WTC11 (cell line): ENCODE measurements at regions not wholly inside any gene's neighbourhood (a gene's known extent, or its start where the extent isn't known, plus 50 kb on each side); places are given as distances from the start of the nearest gene placed in this dataset.

Experiments
- ATAC-seq: fragments of 200-7000 bp; cut with Tn5 transposase; 2 replicates; pipeline ENCODE4 v1.10.0; 2021; ENCODE audit warnings: mild to moderate bottlenecking, moderate library complexity
- CTCF ChIA-PET: fragments of 300-600 bp; sonication (Branson Sonifier 250); formaldehyde crosslinking; loops from one replicate; lab custom pipeline; 2021; ENCODE audit warnings: antibody characterized with exemption; lab: Charles Lee
- POLR2A ChIA-PET: fragments of 350-600 bp; sonication (Branson Sonifier 250); formaldehyde crosslinking; loops from one replicate; lab custom pipeline; 2021; ENCODE audit warnings: antibody characterized with exemption; lab: Charles Lee
- DNase-seq: peaks from one replicate; pipeline ENCODE4 v3.0.0; 2021; ENCODE audit warnings: low spot score
- H3K27ac Mint-ChIP-seq: 2 replicates; pipeline ENCODE4 v1.8.0; 2021; ENCODE audit warnings: mixed read lengths
- H3K27me3 Mint-ChIP-seq: 2 replicates; pipeline ENCODE4 v1.8.0; 2021; ENCODE audit warnings: low read depth, mild to moderate bottlenecking, moderate library complexity, mixed read lengths
- H3K36me3 Mint-ChIP-seq: 2 replicates; pipeline ENCODE4 v1.8.0; 2021; ENCODE audit warnings: mixed read lengths
- H3K4me1 Mint-ChIP-seq: 2 replicates; pipeline ENCODE4 v1.8.0; 2022; ENCODE audit warnings: mixed read lengths
- H3K4me3 Mint-ChIP-seq: 2 replicates; pipeline ENCODE4 v1.8.0; 2021; ENCODE audit warnings: mild to moderate bottlenecking, moderate library complexity, mixed read lengths
- H3K9me3 Mint-ChIP-seq: 2 replicates; pipeline ENCODE4 v1.8.0; 2021; ENCODE audit warnings: mixed read lengths
- CBFB ChIP-seq: sonication (generic); formaldehyde crosslinking; IDR thresholded peaks from 2 replicates; pipeline ENCODE4 v1.8.1; 2022; ENCODE audit warnings: mild to moderate bottlenecking, low read depth, missing genetic modification reagents
- CREB1 ChIP-seq: sonication (generic); formaldehyde crosslinking; IDR thresholded peaks from 2 replicates; pipeline ENCODE4 v1.8.0; 2023; ENCODE audit warnings: mild to moderate bottlenecking, missing genetic modification reagents
- CREM ChIP-seq: sonication (generic); formaldehyde crosslinking; IDR thresholded peaks from 2 replicates; pipeline ENCODE4 v1.8.1; 2022; ENCODE audit warnings: mild to moderate bottlenecking, missing genetic modification reagents, moderate library complexity
- ETV6 ChIP-seq: sonication (generic); formaldehyde crosslinking; IDR thresholded peaks from 2 replicates; pipeline ENCODE4 v1.8.1; 2022; ENCODE audit warnings: mild to moderate bottlenecking, missing genetic modification reagents
- FOXJ3 ChIP-seq: sonication (generic); formaldehyde crosslinking; IDR thresholded peaks from 2 replicates; pipeline ENCODE4 v1.9.0; 2021; ENCODE audit warnings: missing genetic modification reagents, mild to moderate bottlenecking, borderline replicate concordance
- MYBL2 ChIP-seq: sonication (generic); formaldehyde crosslinking; IDR thresholded peaks from 2 replicates; pipeline ENCODE4 v1.8.1; 2023; ENCODE audit warnings: mild to moderate bottlenecking, moderate library complexity, missing genetic modification reagents
- TEAD4 ChIP-seq: sonication (generic); formaldehyde crosslinking; IDR thresholded peaks from 2 replicates; pipeline ENCODE4 v1.8.0; 2022; ENCODE audit warnings: mild to moderate bottlenecking, missing genetic modification reagents
- TF ChIP-seq, protein P1 (sequence below): fragments of 250-450 bp; sonication (Bioruptor Pico); IDR thresholded peaks from 2 replicates; pipeline ENCODE4 v2.1.2; 2022; ENCODE audit warnings: mild to moderate bottlenecking, moderate library complexity
- TF ChIP-seq, protein P2 (sequence below): fragments of 250-450 bp; sonication (Bioruptor Pico); IDR thresholded peaks from 2 replicates; pipeline ENCODE4 v1.8.0; 2021; ENCODE audit warnings: mild to moderate bottlenecking
- TF ChIP-seq, protein P3 (sequence below): sonication (generic); formaldehyde crosslinking; IDR thresholded peaks from 2 replicates; pipeline ENCODE4 v1.8.1; 2023; ENCODE audit warnings: mild to moderate bottlenecking, missing genetic modification reagents, borderline replicate concordance
- TF ChIP-seq, protein P4 (sequence below): sonication (generic); formaldehyde crosslinking; IDR thresholded peaks from 2 replicates; pipeline ENCODE4 v1.8.1; 2023; ENCODE audit warnings: mild to moderate bottlenecking, missing genetic modification reagents, moderate library complexity
- TF ChIP-seq, protein P5 (sequence below): fragments of 200-600 bp; IDR thresholded peaks from 2 replicates; pipeline ENCODE4 v1.8.0; 2022; ENCODE audit warnings: antibody characterized with exemption
- TF ChIP-seq, protein P6 (sequence below): fragments of 250-450 bp; sonication (Bioruptor Pico); IDR thresholded peaks from 2 replicates; pipeline ENCODE4 v1.9.0; 2021; ENCODE audit warnings: moderate library complexity, mild to moderate bottlenecking, inconsistent platforms, borderline replicate concordance
- TF ChIP-seq, protein P7 (sequence below): sonication (generic); formaldehyde crosslinking; IDR thresholded peaks from 2 replicates; pipeline ENCODE4 v1.8.1; 2023; ENCODE audit warnings: mild to moderate bottlenecking, missing genetic modification reagents
- TF ChIP-seq, protein P8 (sequence below): sonication (generic); formaldehyde crosslinking; IDR thresholded peaks from 2 replicates; pipeline ENCODE4 v1.8.0; 2023; ENCODE audit warnings: mild to moderate bottlenecking, missing genetic modification reagents

DNA sequence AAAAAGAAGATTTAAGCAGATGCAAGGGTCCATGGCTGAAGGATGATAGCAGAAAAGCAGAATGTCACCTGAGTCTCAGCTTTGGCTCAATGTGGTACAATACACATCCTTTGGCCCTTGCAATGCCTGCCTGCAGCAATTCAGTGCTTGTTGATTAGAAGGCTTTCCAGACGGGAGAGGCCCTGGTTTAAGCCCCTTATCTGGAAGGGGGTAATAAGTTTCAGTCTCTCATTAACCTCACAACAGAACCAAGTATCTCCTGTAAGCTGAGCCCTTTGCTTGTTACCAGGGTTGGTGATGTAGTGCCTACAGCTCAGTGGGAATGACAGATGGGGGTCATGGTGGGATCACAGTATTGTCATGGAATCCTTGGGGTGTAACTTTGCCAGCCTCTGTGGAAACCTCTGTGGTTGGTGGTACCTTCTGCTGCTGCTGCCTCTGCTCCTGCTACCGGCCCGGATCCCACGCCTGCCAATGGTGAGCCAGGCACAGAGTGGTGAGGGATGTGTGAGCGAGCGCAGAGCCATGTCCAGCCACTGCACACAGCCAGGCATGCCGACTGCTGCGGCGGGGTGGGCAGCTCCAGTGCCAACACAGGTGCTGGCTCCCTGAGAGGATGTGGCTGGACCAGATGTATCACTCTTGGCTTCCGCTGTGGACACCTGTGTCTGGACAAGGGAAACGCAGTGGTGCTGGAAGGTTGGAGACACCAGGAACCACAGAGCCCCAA, 81.2 kb downstream of the ADRA2C start:
- Mint-ChIP-seq H3K27ac (no peak overlapping the region), H3K4me3 (no peak overlapping the region), H3K9me3 (peaks cover 21% of the 10 kb centered on the region), H3K27me3 (peaks cover 22% of the 10 kb centered on the region), H3K4me1 (peaks cover 46% of the 10 kb centered on the region), H3K36me3 (peaks cover 19% of the 10 kb centered on the region)
- POLR2A ChIA-PET = interaction anchor here (0.6 kb wide), 1 partner anchor 28 kb away, joined by 3 read pairs; no protein-coding TSS in a partner anchor
- ATAC-seq = peak; percentile 27
- DNase-seq = no peak
- CTCF ChIA-PET = interaction anchor here (1.3 to 2.5 kb wide), 2 partner anchors 11 to 54 kb away, joined by 5 read pairs; no protein-coding TSS in a partner anchor
- TF ChIP-seq ETV6 (CRISPR knock-in tag) (no peak), CBFB (no peak), MYBL2 (CRISPR knock-in tag) (no peak), TEAD4 (CRISPR knock-in tag) (no peak), FOXJ3 (CRISPR knock-in tag) (no peak), CREB1 (CRISPR knock-in tag) (no peak), CREM (CRISPR knock-in tag) (no peak)
- TF ChIP-seq, protein P1, sequence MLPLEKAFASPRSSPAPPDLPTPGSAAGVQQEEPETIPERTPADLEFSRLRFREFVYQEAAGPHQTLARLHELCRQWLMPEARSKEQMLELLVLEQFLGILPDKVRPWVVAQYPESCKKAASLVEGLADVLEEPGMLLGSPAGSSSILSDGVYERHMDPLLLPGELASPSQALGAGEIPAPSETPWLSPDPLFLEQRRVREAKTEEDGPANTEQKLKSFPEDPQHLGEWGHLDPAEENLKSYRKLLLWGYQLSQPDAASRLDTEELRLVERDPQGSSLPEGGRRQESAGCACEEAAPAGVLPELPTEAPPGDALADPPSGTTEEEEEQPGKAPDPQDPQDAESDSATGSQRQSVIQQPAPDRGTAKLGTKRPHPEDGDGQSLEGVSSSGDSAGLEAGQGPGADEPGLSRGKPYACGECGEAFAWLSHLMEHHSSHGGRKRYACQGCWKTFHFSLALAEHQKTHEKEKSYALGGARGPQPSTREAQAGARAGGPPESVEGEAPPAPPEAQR (CRISPR knock-in tag) = no peak
- TF ChIP-seq, protein P2, sequence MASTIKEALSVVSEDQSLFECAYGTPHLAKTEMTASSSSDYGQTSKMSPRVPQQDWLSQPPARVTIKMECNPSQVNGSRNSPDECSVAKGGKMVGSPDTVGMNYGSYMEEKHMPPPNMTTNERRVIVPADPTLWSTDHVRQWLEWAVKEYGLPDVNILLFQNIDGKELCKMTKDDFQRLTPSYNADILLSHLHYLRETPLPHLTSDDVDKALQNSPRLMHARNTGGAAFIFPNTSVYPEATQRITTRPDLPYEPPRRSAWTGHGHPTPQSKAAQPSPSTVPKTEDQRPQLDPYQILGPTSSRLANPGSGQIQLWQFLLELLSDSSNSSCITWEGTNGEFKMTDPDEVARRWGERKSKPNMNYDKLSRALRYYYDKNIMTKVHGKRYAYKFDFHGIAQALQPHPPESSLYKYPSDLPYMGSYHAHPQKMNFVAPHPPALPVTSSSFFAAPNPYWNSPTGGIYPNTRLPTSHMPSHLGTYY (CRISPR knock-in tag) = no peak
- TF ChIP-seq, protein P3, sequence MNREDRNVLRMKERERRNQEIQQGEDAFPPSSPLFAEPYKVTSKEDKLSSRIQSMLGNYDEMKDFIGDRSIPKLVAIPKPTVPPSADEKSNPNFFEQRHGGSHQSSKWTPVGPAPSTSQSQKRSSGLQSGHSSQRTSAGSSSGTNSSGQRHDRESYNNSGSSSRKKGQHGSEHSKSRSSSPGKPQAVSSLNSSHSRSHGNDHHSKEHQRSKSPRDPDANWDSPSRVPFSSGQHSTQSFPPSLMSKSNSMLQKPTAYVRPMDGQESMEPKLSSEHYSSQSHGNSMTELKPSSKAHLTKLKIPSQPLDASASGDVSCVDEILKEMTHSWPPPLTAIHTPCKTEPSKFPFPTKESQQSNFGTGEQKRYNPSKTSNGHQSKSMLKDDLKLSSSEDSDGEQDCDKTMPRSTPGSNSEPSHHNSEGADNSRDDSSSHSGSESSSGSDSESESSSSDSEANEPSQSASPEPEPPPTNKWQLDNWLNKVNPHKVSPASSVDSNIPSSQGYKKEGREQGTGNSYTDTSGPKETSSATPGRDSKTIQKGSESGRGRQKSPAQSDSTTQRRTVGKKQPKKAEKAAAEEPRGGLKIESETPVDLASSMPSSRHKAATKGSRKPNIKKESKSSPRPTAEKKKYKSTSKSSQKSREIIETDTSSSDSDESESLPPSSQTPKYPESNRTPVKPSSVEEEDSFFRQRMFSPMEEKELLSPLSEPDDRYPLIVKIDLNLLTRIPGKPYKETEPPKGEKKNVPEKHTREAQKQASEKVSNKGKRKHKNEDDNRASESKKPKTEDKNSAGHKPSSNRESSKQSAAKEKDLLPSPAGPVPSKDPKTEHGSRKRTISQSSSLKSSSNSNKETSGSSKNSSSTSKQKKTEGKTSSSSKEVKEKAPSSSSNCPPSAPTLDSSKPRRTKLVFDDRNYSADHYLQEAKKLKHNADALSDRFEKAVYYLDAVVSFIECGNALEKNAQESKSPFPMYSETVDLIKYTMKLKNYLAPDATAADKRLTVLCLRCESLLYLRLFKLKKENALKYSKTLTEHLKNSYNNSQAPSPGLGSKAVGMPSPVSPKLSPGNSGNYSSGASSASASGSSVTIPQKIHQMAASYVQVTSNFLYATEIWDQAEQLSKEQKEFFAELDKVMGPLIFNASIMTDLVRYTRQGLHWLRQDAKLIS (CRISPR knock-in tag) = no peak
- TF ChIP-seq, protein P4, sequence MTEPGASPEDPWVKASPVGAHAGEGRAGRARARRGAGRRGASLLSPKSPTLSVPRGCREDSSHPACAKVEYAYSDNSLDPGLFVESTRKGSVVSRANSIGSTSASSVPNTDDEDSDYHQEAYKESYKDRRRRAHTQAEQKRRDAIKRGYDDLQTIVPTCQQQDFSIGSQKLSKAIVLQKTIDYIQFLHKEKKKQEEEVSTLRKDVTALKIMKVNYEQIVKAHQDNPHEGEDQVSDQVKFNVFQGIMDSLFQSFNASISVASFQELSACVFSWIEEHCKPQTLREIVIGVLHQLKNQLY (CRISPR knock-in tag) = no peak
- TF ChIP-seq, protein P5, sequence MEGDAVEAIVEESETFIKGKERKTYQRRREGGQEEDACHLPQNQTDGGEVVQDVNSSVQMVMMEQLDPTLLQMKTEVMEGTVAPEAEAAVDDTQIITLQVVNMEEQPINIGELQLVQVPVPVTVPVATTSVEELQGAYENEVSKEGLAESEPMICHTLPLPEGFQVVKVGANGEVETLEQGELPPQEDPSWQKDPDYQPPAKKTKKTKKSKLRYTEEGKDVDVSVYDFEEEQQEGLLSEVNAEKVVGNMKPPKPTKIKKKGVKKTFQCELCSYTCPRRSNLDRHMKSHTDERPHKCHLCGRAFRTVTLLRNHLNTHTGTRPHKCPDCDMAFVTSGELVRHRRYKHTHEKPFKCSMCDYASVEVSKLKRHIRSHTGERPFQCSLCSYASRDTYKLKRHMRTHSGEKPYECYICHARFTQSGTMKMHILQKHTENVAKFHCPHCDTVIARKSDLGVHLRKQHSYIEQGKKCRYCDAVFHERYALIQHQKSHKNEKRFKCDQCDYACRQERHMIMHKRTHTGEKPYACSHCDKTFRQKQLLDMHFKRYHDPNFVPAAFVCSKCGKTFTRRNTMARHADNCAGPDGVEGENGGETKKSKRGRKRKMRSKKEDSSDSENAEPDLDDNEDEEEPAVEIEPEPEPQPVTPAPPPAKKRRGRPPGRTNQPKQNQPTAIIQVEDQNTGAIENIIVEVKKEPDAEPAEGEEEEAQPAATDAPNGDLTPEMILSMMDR = no peak
- TF ChIP-seq, protein P6, sequence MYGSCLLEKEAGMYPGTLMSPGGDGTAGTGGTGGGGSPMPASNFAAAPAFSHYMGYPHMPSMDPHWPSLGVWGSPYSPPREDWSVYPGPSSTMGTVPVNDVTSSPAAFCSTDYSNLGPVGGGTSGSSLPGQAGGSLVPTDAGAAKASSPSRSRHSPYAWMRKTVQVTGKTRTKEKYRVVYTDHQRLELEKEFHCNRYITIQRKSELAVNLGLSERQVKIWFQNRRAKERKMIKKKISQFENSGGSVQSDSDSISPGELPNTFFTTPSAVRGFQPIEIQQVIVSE (CRISPR knock-in tag) = no peak
- TF ChIP-seq, protein P7, sequence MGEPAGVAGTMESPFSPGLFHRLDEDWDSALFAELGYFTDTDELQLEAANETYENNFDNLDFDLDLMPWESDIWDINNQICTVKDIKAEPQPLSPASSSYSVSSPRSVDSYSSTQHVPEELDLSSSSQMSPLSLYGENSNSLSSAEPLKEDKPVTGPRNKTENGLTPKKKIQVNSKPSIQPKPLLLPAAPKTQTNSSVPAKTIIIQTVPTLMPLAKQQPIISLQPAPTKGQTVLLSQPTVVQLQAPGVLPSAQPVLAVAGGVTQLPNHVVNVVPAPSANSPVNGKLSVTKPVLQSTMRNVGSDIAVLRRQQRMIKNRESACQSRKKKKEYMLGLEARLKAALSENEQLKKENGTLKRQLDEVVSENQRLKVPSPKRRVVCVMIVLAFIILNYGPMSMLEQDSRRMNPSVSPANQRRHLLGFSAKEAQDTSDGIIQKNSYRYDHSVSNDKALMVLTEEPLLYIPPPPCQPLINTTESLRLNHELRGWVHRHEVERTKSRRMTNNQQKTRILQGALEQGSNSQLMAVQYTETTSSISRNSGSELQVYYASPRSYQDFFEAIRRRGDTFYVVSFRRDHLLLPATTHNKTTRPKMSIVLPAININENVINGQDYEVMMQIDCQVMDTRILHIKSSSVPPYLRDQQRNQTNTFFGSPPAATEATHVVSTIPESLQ (CRISPR knock-in tag) = no peak
- TF ChIP-seq, protein P8, sequence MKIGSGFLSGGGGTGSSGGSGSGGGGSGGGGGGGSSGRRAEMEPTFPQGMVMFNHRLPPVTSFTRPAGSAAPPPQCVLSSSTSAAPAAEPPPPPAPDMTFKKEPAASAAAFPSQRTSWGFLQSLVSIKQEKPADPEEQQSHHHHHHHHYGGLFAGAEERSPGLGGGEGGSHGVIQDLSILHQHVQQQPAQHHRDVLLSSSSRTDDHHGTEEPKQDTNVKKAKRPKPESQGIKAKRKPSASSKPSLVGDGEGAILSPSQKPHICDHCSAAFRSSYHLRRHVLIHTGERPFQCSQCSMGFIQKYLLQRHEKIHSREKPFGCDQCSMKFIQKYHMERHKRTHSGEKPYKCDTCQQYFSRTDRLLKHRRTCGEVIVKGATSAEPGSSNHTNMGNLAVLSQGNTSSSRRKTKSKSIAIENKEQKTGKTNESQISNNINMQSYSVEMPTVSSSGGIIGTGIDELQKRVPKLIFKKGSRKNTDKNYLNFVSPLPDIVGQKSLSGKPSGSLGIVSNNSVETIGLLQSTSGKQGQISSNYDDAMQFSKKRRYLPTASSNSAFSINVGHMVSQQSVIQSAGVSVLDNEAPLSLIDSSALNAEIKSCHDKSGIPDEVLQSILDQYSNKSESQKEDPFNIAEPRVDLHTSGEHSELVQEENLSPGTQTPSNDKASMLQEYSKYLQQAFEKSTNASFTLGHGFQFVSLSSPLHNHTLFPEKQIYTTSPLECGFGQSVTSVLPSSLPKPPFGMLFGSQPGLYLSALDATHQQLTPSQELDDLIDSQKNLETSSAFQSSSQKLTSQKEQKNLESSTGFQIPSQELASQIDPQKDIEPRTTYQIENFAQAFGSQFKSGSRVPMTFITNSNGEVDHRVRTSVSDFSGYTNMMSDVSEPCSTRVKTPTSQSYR (CRISPR knock-in tag) = no peak
